HepG2 (cell line): ENCODE measurements at regions not wholly inside any gene's neighbourhood (a gene's known extent, or its start where the extent isn't known, plus 50 kb on each side); places are given as distances from the start of the nearest gene placed in this dataset.

Experiments
- ATAC-seq: fragments of 200-7000 bp; cut with Tn5 transposase; 3 replicates; pipeline ENCODE4 v1.9.1; 2020; ENCODE audit warnings: mild to moderate bottlenecking, moderate library complexity
- BruUV-seq: library from RNA; stranded (reverse); fragments of 400-500 nt; replicated peaks from 2 replicates; lab custom pipeline; 2021; lab: Mats Ljungman, UMichigan
- CTCF ChIA-PET: fragments of 300-600 bp; formaldehyde crosslinking; extraction: SDS; loops from one replicate; lab custom pipeline; 2021; ENCODE audit warnings: low total read pairs, inconsistent platforms, low intra/inter-chr PET ratio; lab: Yijun Ruan, JAX
- POLR2A ChIA-PET: fragments of 350-600 bp; sonication (Branson Sonifier 250); formaldehyde crosslinking; loops from one replicate; lab custom pipeline; 2020; ENCODE audit warnings: antibody characterized with exemption, inconsistent platforms; lab: Yijun Ruan, JAX
- DNase-seq: peaks from one replicate; pipeline ENCODE4 v3.0.0-alpha.2; 2015; ENCODE audit warnings: low spot score
- FAIRE-seq: peaks from 3 replicates; lab custom pipeline; 2011; peaks lifted over from hg19 to GRCh38; lab: Jason Lieb, UNC
- H2AFZ ChIP-seq: one replicate; pipeline ENCODE4 v1.6.1; 2011; ENCODE audit warnings: low read length, inconsistent platforms
- H3K27ac ChIP-seq: fragments of 300-600 bp; 3 replicates; pipeline ENCODE4 v1.8.0; 2011; ENCODE audit warnings: mixed run types, mild to moderate bottlenecking, mixed read lengths, low read length, inconsistent platforms; ENCODE audit not compliant: insufficient read depth; ENCODE audit errors: extremely low read length
- H3K27me3 ChIP-seq, 2 experiments: fragments of 200-600 bp in 1 of 2; 2 replicates in 1 of 2; 3 replicates in 1 of 2; pipeline versions ENCODE4 v1.6.0 to v1.8.0; 2011; ENCODE audit warnings: low read length in 2 of 2, mild to moderate bottlenecking in 2 of 2, moderate library complexity in 2 of 2, inconsistent platforms in 1 of 2; ENCODE audit not compliant: insufficient read depth in 2 of 2, control insufficient read depth in 1 of 2
- H3K36me3 ChIP-seq, 2 experiments: fragments of 200-600 bp in 1 of 2; replicated peaks in 1 of 2; 2 replicates in 1 of 2; 3 replicates in 1 of 2; pipeline versions ENCODE4 v1.5.1 to v1.8.0; 2011; ENCODE audit warnings: low read length in 2 of 2, inconsistent platforms in 1 of 2; ENCODE audit not compliant: insufficient read depth in 2 of 2, control insufficient read depth in 1 of 2
- H3K4me1 ChIP-seq: 2 replicates; pipeline ENCODE4 v1.5.1; 2012; ENCODE audit warnings: low read length, inconsistent platforms; ENCODE audit not compliant: insufficient read depth
- H3K4me2 ChIP-seq: 2 replicates; pipeline ENCODE4 v1.6.0; 2011; ENCODE audit warnings: low read depth, low read length, inconsistent platforms
- H3K4me3 ChIP-seq, 3 experiments: fragments of 200-600 bp in 1 of 3; sonication (generic), shearing (Covaris generic) in 1 of 3; replicated peaks in 1 of 3; 2 replicates each; pipeline ENCODE4 v1.5.1; 2011 to 2016; ENCODE audit warnings: low read length in 3 of 3, inconsistent platforms in 2 of 3, low read depth in 2 of 3, mild to moderate bottlenecking in 2 of 3, control low read depth in 1 of 3, mixed read lengths in 1 of 3; ENCODE audit not compliant: insufficient read depth in 1 of 3
- H3K79me2 ChIP-seq: one replicate; pipeline ENCODE4 v1.6.1; 2011; ENCODE audit warnings: low read length, inconsistent platforms; ENCODE audit not compliant: insufficient read depth
- H3K9ac ChIP-seq: 2 replicates; pipeline ENCODE4 v1.6.0; 2011; ENCODE audit warnings: mild to moderate bottlenecking, low read depth, low read length, inconsistent platforms; ENCODE audit not compliant: insufficient read depth
- H3K9me3 ChIP-seq: 2 replicates; pipeline ENCODE4 v1.5.1; 2012; ENCODE audit warnings: mild to moderate bottlenecking, low read length
- H4K20me1 ChIP-seq: 2 replicates; pipeline ENCODE4 v1.6.0; 2011; ENCODE audit warnings: inconsistent platforms, mild to moderate bottlenecking, low read length, moderate library complexity; ENCODE audit not compliant: insufficient read depth
- AFF4 ChIP-seq: sonication (generic); formaldehyde crosslinking; IDR thresholded peaks from 2 replicates; pipeline ENCODE4 v1.4.0; 2020; ENCODE audit warnings: missing genetic modification reagents
- AGO2 ChIP-seq: fragments of 200-400 bp; formaldehyde crosslinking; optimal IDR thresholded peaks from 2 replicates; pipeline ENCODE3; 2017; ENCODE audit warnings: mild to moderate bottlenecking, low read depth, low read length, moderate library complexity
- ATF6 ChIP-seq: sonication (generic); formaldehyde crosslinking; conservative IDR thresholded peaks from 2 replicates; pipeline ENCODE4 v1.4.0; 2020; ENCODE audit warnings: missing genetic modification reagents
- MZF1 ChIP-seq: sonication (generic); formaldehyde crosslinking; IDR thresholded peaks from 2 replicates; pipeline ENCODE4 v1.8.1; 2023; ENCODE audit warnings: mild to moderate bottlenecking, missing genetic modification reagents, borderline replicate concordance
- NONO ChIP-seq, 2 experiments: fragments of 450-650 bp in 1 of 2; sonication (generic) in 1 of 2; formaldehyde crosslinking in 1 of 2; IDR thresholded peaks in 1 of 2; conservative IDR thresholded peaks in 1 of 2; 2 replicates each; pipeline versions ENCODE4 v1.6.1 to v1.8.0; 2017 to 2022; ENCODE audit warnings: mild to moderate bottlenecking in 1 of 2, missing genetic modification reagents in 1 of 2, moderate library complexity in 1 of 2
- PLSCR1 ChIP-seq: sonication (generic); formaldehyde crosslinking; IDR thresholded peaks from 2 replicates; pipeline ENCODE4 v1.5.0; 2020; ENCODE audit warnings: missing genetic modification reagents, mild to moderate bottlenecking, borderline replicate concordance
- SETDB1 ChIP-seq: sonication (generic); formaldehyde crosslinking; IDR thresholded peaks from 2 replicates; pipeline ENCODE4 v1.5.1; 2020; ENCODE audit warnings: missing genetic modification reagents, mild to moderate bottlenecking, borderline replicate concordance
- SMYD3 ChIP-seq: sonication (generic); formaldehyde crosslinking; IDR thresholded peaks from 2 replicates; pipeline ENCODE4 v1.8.1; 2023; ENCODE audit warnings: mild to moderate bottlenecking, missing genetic modification reagents
- ZNF205 ChIP-seq: IDR thresholded peaks from 2 replicates; pipeline ENCODE4 v1.6.1; 2018; ENCODE audit warnings: missing biosample characterization, missing genetic modification reagents
- ZNF329 ChIP-seq: sonication (generic); formaldehyde crosslinking; IDR thresholded peaks from 2 replicates; pipeline ENCODE4 v1.9.0; 2021; ENCODE audit warnings: low read depth, mild to moderate bottlenecking, missing genetic modification reagents
- ZNF800 ChIP-seq: sonication (generic); formaldehyde crosslinking; IDR thresholded peaks from 2 replicates; pipeline ENCODE4 v1.4.0; 2020; ENCODE audit warnings: missing genetic modification reagents
- WGBS: methylation state at CpG from one replicate; pipeline ENCODE4 v1.1.6; 2017; ENCODE audit warnings: low lambda C conversion rate; 5-methylcytosine and 5-hydroxymethylcytosine counted together
- in situ Hi-C: cut with HindIII; loops from 2 replicates; pipeline ENCODE4 v1.10.0; 2017; ENCODE audit warnings: low pct_unique_long_range_greater_than_20kb; ENCODE audit not compliant: extremely low pct_ligation_motif_present
- intact Hi-C: fragments of 100-400 bp; cut with micrococcal nuclease; formaldehyde crosslinking; loops from one replicate; pipeline ENCODE4 v1.10.0; 2022; ENCODE audit not compliant: unreplicated experiment

- Histone ChIP-seq H3K4me2 (no peak overlapping the region), H4K20me1 (no peaks in the 10 kb centered on the region), H3K4me3 (no peak overlapping the region), H2AFZ (no peak overlapping the region), H3K27ac (no peak overlapping the region), H3K9me3 (no peaks in the 10 kb centered on the region), H3K4me1 (no peaks in the 10 kb centered on the region), H3K27me3 (no peaks in the 10 kb centered on the region)
- intact Hi-C loops = no loop called here
- ATAC-seq = no peak
- CTCF ChIA-PET = no interaction called here
- BruUV-seq = no TSS peak
- TF ChIP-seq AFF4 (CRISPR knock-in tag) (no peak), NONO (IDR thresholded peaks at IDR 0.05) (no peak), NONO (CRISPR knock-in tag; conservative IDR thresholded peaks at IDR 0.05) (no peak), AGO2 (no peak), SETDB1 (no peak), ZNF205 (CRISPR knock-in tag) (no peak), PLSCR1 (CRISPR knock-in tag) (no peak), MZF1 (CRISPR knock-in tag) (no peak), ZNF329 (CRISPR knock-in tag) (no peak), ZNF800 (CRISPR knock-in tag) (no peak), SMYD3 (CRISPR knock-in tag) (no peak), ATF6 (CRISPR knock-in tag) (no peak)
- TF ChIP-seq, all 625 proteins: peak for 0
- POLR2A ChIA-PET = no interaction called here
- DNase-seq (no peak), FAIRE-seq (no peak)
- in situ Hi-C loops = no loop called here
- 6% methylated on average over 5 of the region's 5 CpGs for WGBS
- Histone ChIP-seq H3K79me2 (no peaks in the 10 kb centered on the region), H3K9ac (no peak overlapping the region), H3K36me3 (no peaks in the 10 kb centered on the region)
Observed at GRCh38 chr9:82668689-82669199, 394.2 kb downstream of the RASEF start.
